ENCODE measurements at regions not wholly inside any gene's neighbourhood (a gene's known extent, or its start where the extent isn't known, plus 50 kb on each side); places are given as distances from the start of the nearest gene placed in this dataset.

- no peaks in the 10 kb centered on the region for H3K27me3 Mint-ChIP-seq (ENCODE audit: low read depth)
- no peak for TF ChIP-seq CTCF (conservative IDR thresholded peaks at IDR 0.05)
- H3K4me3 Mint-ChIP-seq: no peak overlapping the region
- no peaks in the 10 kb centered on the region for H3K9me3 Mint-ChIP-seq
- no peak overlapping the region for H3K27ac Mint-ChIP-seq (ENCODE audit: unreplicated experiment)
- peaks cover 34% of the 10 kb centered on the region for H3K4me1 Mint-ChIP-seq
- H3K36me3 Mint-ChIP-seq (ENCODE audit: low read depth): no peaks in the 10 kb centered on the region
- no peak for DNase-seq (ENCODE audit: low read depth, low spot score)
Measured at GRCh38 chr9:81758123-81758797, 68.9 kb upstream of the TLE1 start.

- no peak for DNase-seq (ENCODE audit: low read depth, low spot score)
- no peak for TF ChIP-seq CTCF (conservative IDR thresholded peaks at IDR 0.05)
- Mint-ChIP-seq H3K4me3 (no peak overlapping the region), H3K9me3 (no peaks in the 10 kb centered on the region), H3K36me3 (ENCODE audit: low read depth) (no peaks in the 10 kb centered on the region), H3K27ac (ENCODE audit: unreplicated experiment) (no peak overlapping the region), H3K4me1 (peaks cover 31% of the 10 kb centered on the region), H3K27me3 (ENCODE audit: low read depth) (no peaks in the 10 kb centered on the region)
Measured at GRCh38 chr9:81759680-81760215, 70.4 kb upstream of the TLE1 start.

GRCh38 chr9:81767921-81768320 is 78.6 kb upstream of the TLE1 start:
- H3K4me3 Mint-ChIP-seq: no peak overlapping the region
- TF ChIP-seq CTCF (conservative IDR thresholded peaks at IDR 0.05): no peak
- peaks cover 12% of the 10 kb centered on the region for H3K4me1 Mint-ChIP-seq
- peaks cover 3% of the 10 kb centered on the region for H3K9me3 Mint-ChIP-seq
- H3K36me3 Mint-ChIP-seq (ENCODE audit: low read depth): peaks cover 6% of the 10 kb centered on the region
- H3K27ac Mint-ChIP-seq (ENCODE audit: unreplicated experiment): no peak overlapping the region
- no peaks in the 10 kb centered on the region for H3K27me3 Mint-ChIP-seq (ENCODE audit: low read depth)
- no peak for DNase-seq (ENCODE audit: low read depth, low spot score)

GRCh38 chr9:81771571-81771970 is 82.2 kb upstream of the TLE1 start:
- no peak for DNase-seq (ENCODE audit: low read depth, low spot score)
- Mint-ChIP-seq H3K9me3 (peaks cover 3% of the 10 kb centered on the region), H3K4me1 (peaks cover 6% of the 10 kb centered on the region), H3K36me3 (ENCODE audit: low read depth) (peaks cover 4% of the 10 kb centered on the region), H3K27ac (ENCODE audit: unreplicated experiment) (no peak overlapping the region), H3K27me3 (ENCODE audit: low read depth) (no peaks in the 10 kb centered on the region), H3K4me3 (no peak overlapping the region)
- no peak for TF ChIP-seq CTCF (conservative IDR thresholded peaks at IDR 0.05)

- no peak for TF ChIP-seq CTCF (conservative IDR thresholded peaks at IDR 0.05)
- no peaks in the 10 kb centered on the region for H3K27me3 Mint-ChIP-seq (ENCODE audit: low read depth)
- H3K27ac Mint-ChIP-seq (ENCODE audit: unreplicated experiment): no peak overlapping the region
- no peak overlapping the region for H3K4me3 Mint-ChIP-seq
- H3K4me1 Mint-ChIP-seq: peaks cover 6% of the 10 kb centered on the region
- peaks cover 3% of the 10 kb centered on the region for H3K9me3 Mint-ChIP-seq
- H3K36me3 Mint-ChIP-seq (ENCODE audit: low read depth): peaks cover under 1% of the 10 kb centered on the region
- no peak for DNase-seq (ENCODE audit: low read depth, low spot score)
Measured at GRCh38 chr9:81772144-81772543, 82.8 kb upstream of the TLE1 start.

Data from neural crest cell (in vitro differentiated cells).